EH (cell line): ENCODE measurements at regions not wholly inside any gene's neighbourhood (a gene's known extent, or its start where the extent isn't known, plus 50 kb on each side); places are given as distances from the start of the nearest gene placed in this dataset.
"Not testable (repeated sequence)": the region's sequence is repeated elsewhere in the genome, so short reads cannot be mapped to it uniquely, and the experiment has no call there.

ENCODE experiments used
- DNase-seq: peaks from one replicate; pipeline ENCODE4 v3.0.0-alpha.2; 2015; ENCODE audit warnings: low read depth

DNA sequence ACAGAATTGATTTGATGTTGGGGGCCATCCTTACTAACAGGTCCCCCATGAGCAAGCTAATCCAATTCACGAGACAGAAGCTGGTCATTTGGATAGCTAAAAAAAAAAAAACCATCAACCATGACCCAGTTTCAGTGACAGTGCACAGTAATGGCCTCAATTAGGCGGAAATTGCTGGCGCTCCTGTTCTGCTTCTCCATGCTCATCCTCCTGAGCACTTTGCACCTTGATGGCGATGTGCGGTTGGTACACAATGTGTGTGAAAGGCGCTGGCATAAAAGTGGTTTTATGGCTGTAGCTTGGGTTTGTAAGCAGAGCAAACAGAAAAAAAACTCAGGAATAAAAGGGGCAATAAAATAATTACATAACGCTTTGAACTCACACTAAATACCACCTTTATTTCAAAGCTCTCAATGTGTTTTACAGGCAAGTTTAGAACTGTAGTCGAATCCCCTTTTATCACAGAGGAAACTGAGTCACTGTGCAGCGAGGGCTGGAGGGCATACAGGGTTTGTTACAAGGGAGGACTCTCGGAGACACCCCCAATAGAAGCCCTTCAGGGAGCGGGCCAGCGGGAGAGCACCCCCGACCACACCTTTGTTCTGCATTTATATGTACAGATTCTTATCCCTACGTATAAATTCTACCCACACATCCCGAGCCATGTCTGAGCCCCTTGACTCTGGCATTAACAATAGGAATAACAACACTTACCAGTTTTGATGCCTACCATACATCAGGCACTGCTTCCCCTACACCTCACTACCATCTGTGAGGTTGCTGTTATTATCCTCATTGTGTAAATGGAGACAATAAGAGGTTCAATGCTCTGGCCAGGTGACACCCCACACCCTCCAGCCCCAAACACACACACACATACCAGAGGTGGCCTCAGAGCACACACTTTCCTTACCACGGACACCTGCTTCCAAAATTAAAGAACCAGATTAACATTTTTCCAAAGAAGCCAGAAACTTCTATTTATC is 213.5 kb upstream of the IRF2BP2 start:
- DNase-seq: no peak

GRCh38 chr1:234821840-234822239 is 211.9 kb upstream of the IRF2BP2 start:
- DNase-seq: no peak

DNA sequence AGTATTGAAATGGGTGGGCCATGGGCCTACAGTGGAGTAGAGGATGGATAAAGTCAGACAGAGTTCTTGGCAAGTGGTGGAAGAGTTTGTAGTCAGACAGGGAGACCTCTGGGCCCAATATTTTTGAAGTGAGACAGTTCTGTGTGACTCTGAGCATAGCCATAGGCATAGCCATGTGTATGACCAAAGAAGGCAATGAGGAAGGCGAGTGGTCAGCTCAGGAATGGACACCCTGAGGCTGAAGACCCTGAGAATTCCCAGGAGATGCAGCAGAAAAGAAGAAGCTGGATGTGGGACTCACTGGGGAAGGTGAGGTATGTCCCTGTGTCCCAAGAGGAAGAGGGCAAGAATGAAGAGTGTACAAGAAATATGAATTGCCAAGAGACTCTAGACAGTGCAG is 210.6 kb upstream of the IRF2BP2 start:
- peak; percentile 50 for DNase-seq

DNA sequence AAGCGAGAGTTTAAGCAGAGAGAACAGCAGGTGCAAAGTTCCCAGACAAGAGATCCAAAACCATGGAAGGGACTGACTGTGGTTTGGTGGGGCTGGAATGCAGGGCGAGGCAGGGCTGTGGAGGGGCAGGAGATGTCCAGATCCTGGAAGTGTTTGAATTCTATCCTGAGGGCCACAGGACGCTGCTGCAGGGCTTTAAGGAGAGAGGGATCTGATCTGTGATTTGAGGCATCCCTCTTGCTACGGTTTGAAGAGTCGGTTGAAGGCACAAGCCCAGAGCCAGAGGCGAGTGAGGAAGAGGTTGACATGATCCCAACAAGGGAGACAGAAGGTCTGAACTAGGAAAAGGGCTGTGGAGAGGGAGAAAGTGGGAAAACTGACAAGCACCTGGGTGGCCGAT is 209.9 kb upstream of the IRF2BP2 start:
- DNase-seq: not testable (repeated sequence)

DNA sequence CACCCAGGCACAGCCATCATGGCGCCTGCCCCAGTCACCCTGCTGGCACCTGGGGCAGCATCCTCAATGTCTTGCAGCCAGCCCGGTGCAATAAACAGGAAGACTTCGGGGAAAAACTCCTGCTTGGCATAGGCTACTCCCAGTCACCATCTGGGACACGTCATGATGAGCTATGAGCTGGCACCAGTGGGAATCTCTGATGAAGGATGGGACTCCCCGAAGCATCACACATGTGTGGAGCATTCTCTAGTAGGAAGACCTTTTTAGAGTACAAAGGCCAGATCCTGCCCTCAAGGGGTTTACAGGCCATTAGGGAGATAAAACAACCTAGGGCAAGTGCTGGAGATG is 208.0 kb upstream of the IRF2BP2 start:
- DNase-seq: peak; percentile 42

DNA sequence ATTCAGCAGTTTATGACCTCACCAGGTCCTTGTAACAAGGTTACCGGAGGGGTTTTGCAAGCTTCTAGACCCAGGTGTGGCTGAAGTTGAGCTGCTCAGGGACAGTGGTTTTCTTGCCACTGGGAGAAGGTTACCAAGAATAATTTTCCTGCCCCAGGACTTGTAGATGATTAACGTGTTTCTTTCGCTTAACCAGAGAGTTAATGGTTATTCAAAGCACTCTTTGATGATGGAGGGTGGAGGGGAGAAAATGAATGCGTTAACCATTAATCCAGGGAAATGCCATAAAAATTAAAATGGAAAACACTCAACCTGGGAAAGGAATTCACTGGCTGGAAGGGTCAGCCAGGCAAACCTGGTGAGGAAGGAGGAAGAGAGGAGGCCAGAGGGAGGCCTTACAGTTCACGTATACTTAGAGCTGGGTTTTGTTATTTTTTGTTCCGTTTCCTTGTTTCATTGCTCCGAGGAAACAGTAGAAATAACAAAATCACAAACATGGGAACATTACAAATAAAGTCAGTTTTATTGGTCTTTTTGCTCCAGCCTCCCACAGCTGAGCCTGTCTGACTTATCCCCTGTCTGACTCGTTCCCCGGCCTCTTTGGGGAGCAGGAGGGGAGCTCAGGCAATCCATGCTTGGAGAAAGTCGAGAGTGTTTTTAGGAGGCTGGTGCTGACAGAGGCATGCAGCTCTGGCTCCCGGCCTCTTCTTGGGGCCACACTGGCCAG is 207.5 kb upstream of the IRF2BP2 start:
- DNase-seq: peak; percentile 33

DNA sequence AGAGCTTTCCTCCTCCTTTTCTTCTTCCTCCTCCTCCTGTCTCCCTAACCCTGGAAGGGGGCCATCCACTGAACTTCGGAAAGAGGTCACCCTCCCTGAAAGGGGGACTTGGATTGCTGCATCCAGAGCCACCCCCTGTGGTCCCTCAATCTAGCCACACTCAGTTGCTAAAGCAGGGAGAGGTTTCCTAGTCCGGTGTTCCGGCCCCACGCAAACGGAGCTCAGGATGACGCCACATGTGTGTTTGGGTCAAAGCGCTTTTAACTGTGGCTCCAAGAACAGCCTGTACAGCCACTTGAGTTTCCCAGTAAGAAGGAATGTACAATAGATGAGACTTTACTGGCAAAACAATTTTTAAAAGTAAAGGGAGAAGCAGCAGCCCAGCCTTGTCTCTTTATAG is 206.9 kb upstream of the IRF2BP2 start:
- peak; percentile 13 for DNase-seq

- not testable (repeated sequence) for DNase-seq
These were observed 206.3 kb upstream of the IRF2BP2 start for GRCh38 chr1:234816186-234816851.

GRCh38 chr1:234815295-234815815 is 205.4 kb upstream of the IRF2BP2 start:
- not testable (repeated sequence) for DNase-seq

DNA sequence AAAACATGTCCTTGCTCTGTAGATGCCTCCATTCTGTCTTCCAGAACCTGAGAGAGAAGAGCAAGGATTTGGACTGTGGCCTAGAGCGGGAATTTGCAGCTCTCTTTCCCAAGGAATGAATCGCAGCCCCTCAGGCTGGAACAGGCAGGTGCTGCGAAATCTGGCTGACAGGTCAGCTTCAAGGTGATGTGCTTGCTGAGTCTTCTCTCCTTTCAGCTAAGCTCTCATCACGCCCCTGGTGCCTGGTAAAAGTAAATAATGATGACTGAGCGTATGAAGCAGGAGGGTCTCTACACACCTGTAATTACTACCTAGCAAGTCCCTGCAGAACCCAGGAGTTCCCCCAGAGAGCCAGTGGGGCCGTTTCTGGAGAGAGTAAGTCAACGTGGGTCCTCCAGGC is 204.3 kb upstream of the IRF2BP2 start:
- DNase-seq: not testable (repeated sequence)

GRCh38 chr1:234811824-234812223 is 201.8 kb upstream of the IRF2BP2 start:
- DNase-seq: peak; percentile 95

- DNase-seq: not testable (repeated sequence)
These were observed 200.7 kb upstream of the IRF2BP2 start for GRCh38 chr1:234810726-234811125.

GRCh38 chr1:234809854-234810245 is 199.9 kb upstream of the IRF2BP2 start:
- DNase-seq: peak; percentile 14

DNA sequence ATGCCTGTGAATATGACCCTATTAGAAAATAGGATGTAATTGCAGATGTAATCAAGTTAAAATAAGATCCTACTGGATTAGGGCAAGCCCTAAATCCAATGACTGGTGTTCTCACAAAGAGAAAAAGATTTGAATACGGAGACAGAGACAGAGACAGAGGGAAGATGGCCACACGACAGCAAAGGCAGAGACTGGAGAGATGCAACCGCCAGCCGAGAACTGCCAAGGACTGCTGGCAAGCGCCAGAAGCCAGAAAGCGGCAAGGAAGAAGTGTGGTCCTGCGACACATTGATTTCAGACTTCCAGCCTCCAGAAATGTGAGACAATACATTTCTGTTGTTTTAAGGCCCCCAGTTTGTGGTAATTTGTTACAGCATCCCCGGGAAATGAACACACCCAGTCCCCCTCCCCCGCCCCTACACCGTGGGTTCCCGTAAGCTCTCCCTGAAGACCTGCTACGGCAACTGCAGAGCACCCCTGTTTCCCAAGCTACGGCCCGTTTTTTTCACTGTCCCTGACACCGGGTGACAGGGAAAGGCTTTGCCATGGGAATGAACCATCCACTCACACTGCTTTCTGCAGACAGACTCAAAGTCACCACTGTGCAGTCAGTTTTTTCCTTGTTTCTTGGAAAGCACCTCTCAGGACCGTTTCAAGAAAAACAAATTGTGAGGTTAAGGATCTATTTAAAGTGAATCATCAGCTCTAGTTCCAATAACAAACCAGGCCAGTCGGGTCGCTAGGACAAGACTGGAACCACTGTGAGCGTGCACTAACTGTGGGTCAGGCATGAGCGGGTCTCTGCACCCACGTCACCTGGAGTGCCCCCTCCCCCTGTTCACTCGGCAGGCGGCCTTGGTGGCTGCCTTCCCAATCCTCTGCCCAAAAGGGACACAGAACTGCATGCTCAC is 199.2 kb upstream of the IRF2BP2 start:
- DNase-seq: peak; percentile 68

DNA sequence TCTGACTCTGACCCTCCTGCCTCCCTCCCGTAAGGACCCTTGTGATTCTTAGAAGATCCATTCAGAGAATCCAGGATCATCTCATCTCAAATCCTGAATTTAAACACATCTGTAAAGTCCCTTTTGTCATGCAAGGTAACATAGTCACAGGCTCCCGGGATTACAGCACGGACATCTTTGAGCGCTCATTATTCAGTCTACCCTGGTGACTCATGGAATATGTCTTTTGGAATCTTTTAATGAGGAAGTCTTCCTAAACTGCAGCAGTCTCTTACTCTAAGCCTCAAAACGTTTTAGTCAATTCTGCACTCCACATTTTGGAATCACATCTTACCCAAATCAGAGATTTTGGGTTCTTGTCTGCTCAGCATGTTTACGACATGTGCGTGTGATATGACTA is 198.5 kb upstream of the IRF2BP2 start:
- DNase-seq: peak; percentile 41

GRCh38 chr1:234807705-234808104 is 197.7 kb upstream of the IRF2BP2 start:
- not testable (repeated sequence) for DNase-seq

DNA sequence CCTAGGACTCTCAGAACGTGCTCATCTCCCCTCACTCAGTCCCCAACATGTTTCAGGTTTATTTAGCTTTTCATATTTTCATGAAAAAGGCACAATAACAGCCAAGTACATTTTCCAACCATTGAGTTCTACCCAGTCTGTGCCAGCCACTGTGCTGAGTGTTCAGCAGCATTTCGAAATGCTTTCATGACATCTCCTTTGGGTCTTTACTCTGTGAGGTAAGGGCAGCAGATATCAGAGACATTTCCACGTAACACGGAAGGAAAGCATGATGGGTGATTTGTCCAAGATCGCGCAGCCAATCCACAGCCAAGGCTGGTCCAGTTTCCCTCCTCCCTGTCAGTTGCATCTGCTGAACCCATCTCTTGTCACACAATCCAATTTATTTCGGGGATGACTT is 192.6 kb upstream of the IRF2BP2 start:
- DNase-seq: not testable (repeated sequence)

DNA sequence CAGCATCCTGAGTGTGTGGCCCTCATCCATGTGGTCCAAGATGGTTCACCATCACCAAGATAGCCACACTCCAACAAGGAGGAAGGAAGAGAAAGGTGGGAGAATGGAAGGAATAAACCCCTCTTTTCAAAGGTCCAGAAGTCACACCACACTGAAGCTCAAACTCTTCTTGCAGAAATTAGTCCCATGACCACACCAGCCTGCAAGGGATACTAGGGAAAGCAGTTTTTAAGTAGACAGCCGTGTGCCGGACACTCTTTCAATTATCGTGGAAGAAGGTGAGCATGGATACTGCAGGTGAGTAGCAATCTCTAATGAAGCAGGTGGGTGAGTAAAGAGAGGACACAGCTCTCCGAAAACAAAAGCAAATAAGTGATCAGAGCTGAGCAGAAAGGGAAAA is 191.7 kb upstream of the IRF2BP2 start:
- not testable (repeated sequence) for DNase-seq

- DNase-seq: not testable (repeated sequence)
These were observed 191.2 kb upstream of the IRF2BP2 start for GRCh38 chr1:234801147-234801546.

DNA sequence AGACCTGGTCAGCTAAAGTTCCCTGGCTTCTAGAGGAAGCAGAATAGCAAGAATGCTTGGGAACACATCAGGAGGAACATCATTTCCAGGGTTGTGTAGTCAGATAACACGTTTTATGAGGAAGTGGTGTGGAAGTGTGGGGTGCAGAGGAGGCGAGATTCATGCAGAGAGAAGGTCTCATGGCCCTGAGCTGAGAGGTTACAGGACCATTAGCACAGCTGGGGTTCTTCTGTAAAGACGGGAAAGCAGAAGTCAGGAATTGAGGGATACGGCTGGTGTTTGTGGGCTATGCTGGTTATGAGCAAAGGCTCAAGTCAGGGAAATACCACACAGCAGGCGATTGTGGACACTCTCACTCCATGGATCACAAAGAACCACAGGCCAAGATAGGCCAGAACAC is 190.6 kb upstream of the IRF2BP2 start:
- DNase-seq: not testable (repeated sequence)

GRCh38 chr1:234799021-234799689 is 189.2 kb upstream of the IRF2BP2 start:
- DNase-seq: peak; percentile 7
